Stimulated activated CD8-positive, alpha-beta memory T cell treated with anti-CD3 and anti-CD28 coated beads, Interleukin-12 subunit alpha, Interleukin-12 subunit beta, amount 100 ng/mL, for 24 hours (primary cell): ENCODE measurements at regions not wholly inside any gene's neighbourhood (a gene's known extent, or its start where the extent isn't known, plus 50 kb on each side); places are given as distances from the start of the nearest gene placed in this dataset.
"Not testable (repeated sequence)": the region's sequence is repeated elsewhere in the genome, so short reads cannot be mapped to it uniquely, and the experiment has no call there.

Experiments
- DNase-seq: peaks from one replicate; pipeline ENCODE4 v3.0.0-alpha.2; 2020; ENCODE audit errors: extremely low read depth

GRCh38 chr9:79382458-79382857 is 189.3 kb upstream of the TLE4 start:
- DNase-seq = no peak

GRCh38 chr9:79383096-79383495 is 188.7 kb upstream of the TLE4 start:
- DNase-seq = no peak

- DNase-seq = no peak
Observed at GRCh38 chr9:79384091-79384490, 187.7 kb upstream of the TLE4 start.

GRCh38 chr9:79384501-79384900 is 187.3 kb upstream of the TLE4 start:
- no peak for DNase-seq

- no peak for DNase-seq
Observed at GRCh38 chr9:79387101-79387835, 184.5 kb upstream of the TLE4 start.

- DNase-seq = no peak
Observed at GRCh38 chr9:79390077-79390698, 181.6 kb upstream of the TLE4 start.

GRCh38 chr9:79390781-79391770 is 180.7 kb upstream of the TLE4 start:
- no peak for DNase-seq

- no peak for DNase-seq
Observed at GRCh38 chr9:79395228-79395627, 176.5 kb upstream of the TLE4 start.

GRCh38 chr9:79395755-79396154 is 176.0 kb upstream of the TLE4 start:
- DNase-seq = no peak

- no peak for DNase-seq
Observed at GRCh38 chr9:79396168-79396567, 175.6 kb upstream of the TLE4 start.

- no peak for DNase-seq
Observed at GRCh38 chr9:79403495-79403894, 168.3 kb upstream of the TLE4 start.

GRCh38 chr9:79408200-79408599 is 163.6 kb upstream of the TLE4 start:
- DNase-seq = no peak

- no peak for DNase-seq
Observed at GRCh38 chr9:79408617-79409016, 163.1 kb upstream of the TLE4 start.

GRCh38 chr9:79409182-79409823 is 162.5 kb upstream of the TLE4 start:
- DNase-seq = no peak

GRCh38 chr9:79425840-79426239 is 145.9 kb upstream of the TLE4 start:
- DNase-seq = no peak

GRCh38 chr9:79428422-79428821 is 143.3 kb upstream of the TLE4 start:
- no peak for DNase-seq

- no peak for DNase-seq
Observed at GRCh38 chr9:79430619-79431018, 141.1 kb upstream of the TLE4 start.

- no peak for DNase-seq
Observed at GRCh38 chr9:79431019-79431679, 140.6 kb upstream of the TLE4 start.

- DNase-seq = no peak
Observed at GRCh38 chr9:79432485-79432884, 139.3 kb upstream of the TLE4 start.

GRCh38 chr9:79433703-79434102 is 138.1 kb upstream of the TLE4 start:
- no peak for DNase-seq

GRCh38 chr9:79439221-79439620 is 132.5 kb upstream of the TLE4 start:
- not testable (repeated sequence) for DNase-seq
